ENCODE measurements at regions not wholly inside any gene's neighbourhood (a gene's known extent, or its start where the extent isn't known, plus 50 kb on each side); places are given as distances from the start of the nearest gene placed in this dataset.

DNA sequence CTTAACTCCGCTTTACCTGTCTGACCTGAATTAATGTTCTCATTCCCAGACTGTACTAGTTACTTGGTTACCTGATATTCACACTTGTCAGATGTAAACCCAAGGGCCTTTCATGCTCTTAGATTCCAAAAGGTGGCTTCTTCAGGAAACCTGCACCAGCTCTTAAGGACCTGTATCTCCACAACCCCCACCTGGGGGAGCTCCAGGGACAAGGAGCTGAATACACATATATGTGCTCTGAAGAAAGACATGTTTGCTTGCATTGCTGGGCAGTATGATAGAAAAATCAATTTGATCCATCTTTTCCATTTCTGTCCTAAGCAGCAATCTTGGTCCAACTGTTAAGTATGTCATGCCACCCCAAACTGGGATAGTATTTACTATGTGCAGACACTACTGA lies 64.8 kb upstream of the POU3F2 start:
- TF ChIP-seq CTCF (conservative IDR thresholded peaks at IDR 0.05; ENCODE audit: low read depth, low read length): peak; percentile 71
- no peak for DNase-seq (ENCODE audit: low read depth)
- no peak overlapping the region for H3K4me3 ChIP-seq (ENCODE audit: low read depth, low read length)

- no peak for DNase-seq (ENCODE audit: low read depth)
- H3K4me3 ChIP-seq (ENCODE audit: low read depth, low read length): no peak overlapping the region
- no peak for TF ChIP-seq CTCF (conservative IDR thresholded peaks at IDR 0.05; ENCODE audit: low read depth, low read length)
Observed at GRCh38 chr6:98775205-98775604, 59.2 kb upstream of the POU3F2 start.

- no peak for TF ChIP-seq CTCF (conservative IDR thresholded peaks at IDR 0.05; ENCODE audit: low read depth, low read length)
- DNase-seq (ENCODE audit: low read depth): no peak
- H3K4me3 ChIP-seq (ENCODE audit: low read depth, low read length): no peak overlapping the region
Observed at GRCh38 chr6:98777762-98778161, 56.6 kb upstream of the POU3F2 start.

DNA sequence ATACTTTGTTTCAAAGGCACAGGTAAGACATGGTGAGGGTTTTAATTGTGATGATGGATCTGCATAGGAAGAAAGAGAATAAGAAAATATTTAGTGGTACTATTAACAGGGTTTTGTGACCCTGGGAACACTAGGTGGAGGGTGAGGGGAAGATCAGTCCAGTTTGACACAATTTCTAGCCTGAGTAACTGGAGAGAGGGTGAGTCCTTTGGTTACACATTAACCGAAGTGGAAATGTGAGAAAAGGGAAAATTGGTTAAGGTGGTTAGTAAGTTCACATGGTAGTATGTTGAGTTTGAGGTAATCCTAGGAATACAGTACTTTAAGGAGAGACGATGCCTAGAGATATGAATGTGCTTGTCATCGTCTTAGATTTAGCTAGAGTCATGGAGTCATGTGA lies 54.8 kb upstream of the POU3F2 start:
- H3K4me3 ChIP-seq (ENCODE audit: low read depth, low read length): no peak overlapping the region
- DNase-seq (ENCODE audit: low read depth): peak; percentile 22
- TF ChIP-seq CTCF (conservative IDR thresholded peaks at IDR 0.05; ENCODE audit: low read depth, low read length): no peak

DNA sequence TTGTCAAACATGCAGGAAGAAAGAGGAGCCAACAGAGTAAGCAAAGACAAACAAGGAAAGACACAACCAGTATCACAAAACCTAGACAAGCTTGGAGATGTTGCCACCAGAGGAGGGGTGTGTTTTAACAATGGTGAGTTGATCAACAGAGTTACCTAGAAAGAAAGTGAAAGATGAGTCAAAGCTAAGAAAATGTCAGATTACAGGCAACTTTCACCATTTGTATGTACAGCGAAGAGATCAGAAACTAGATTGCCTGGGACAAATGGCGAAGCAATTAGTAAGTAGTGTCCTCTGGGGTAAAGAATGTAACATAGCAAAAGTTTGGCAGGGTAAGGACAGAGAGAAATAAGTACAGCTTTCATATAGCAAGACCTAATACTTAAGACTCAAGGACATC lies 51.6 kb upstream of the POU3F2 start:
- DNase-seq (ENCODE audit: low read depth): no peak
- no peak for TF ChIP-seq CTCF (conservative IDR thresholded peaks at IDR 0.05; ENCODE audit: low read depth, low read length)
- no peak overlapping the region for H3K4me3 ChIP-seq (ENCODE audit: low read depth, low read length)

- DNase-seq (ENCODE audit: low read depth): no peak
Observed at GRCh38 chr6:98783578-98783977, 50.8 kb upstream of the POU3F2 start.

More at GRCh38 chr6:98783578-98783977, 50.8 kb upstream of the POU3F2 start:
- no peak for TF ChIP-seq CTCF (conservative IDR thresholded peaks at IDR 0.05; ENCODE audit: low read depth, low read length)
- H3K4me3 ChIP-seq (ENCODE audit: low read depth, low read length): no peak overlapping the region

Measured in epithelial cell of proximal tubule (primary cell).